ENCODE measurements at regions not wholly inside any gene's neighbourhood (a gene's known extent, or its start where the extent isn't known, plus 50 kb on each side); places are given as distances from the start of the nearest gene placed in this dataset.

- no peak overlapping the region for H3K9ac ChIP-seq (ENCODE audit: insufficient read depth, low read length)
- no peak overlapping the region for H3K4me3 ChIP-seq (replicated peaks in 1 of 4; ENCODE audit: control extremely low read depth in 1 of 4, insufficient read depth in 1 of 4, low read depth in 3 of 4, low read length in 4 of 4)
- H4K20me1 ChIP-seq (ENCODE audit: control insufficient read depth, extremely low read depth, insufficient read depth, low read length), result no peaks in the 10 kb centered on the region
- no peak overlapping the region for H2AFZ ChIP-seq (ENCODE audit: low read length)
- no peaks in the 10 kb centered on the region for H3K36me3 ChIP-seq (ENCODE audit: control insufficient read depth, insufficient read depth, low read length)
- DNase-seq (ENCODE audit: low read depth in 2 of 2), result no peak
- no peaks in the 10 kb centered on the region for H3K79me2 ChIP-seq (ENCODE audit: control insufficient read depth, insufficient read depth, low read length)
- H3K27ac ChIP-seq (ENCODE audit: insufficient read depth, low read length), result no peak overlapping the region
- H3K4me1 ChIP-seq (ENCODE audit: control insufficient read depth, extremely low read depth, insufficient read depth, low read length), result no peaks in the 10 kb centered on the region
- TF ChIP-seq EZH2 (IDR thresholded peaks at IDR 0.05; ENCODE audit: low read length, missing control alignments), result no peak
- no peak for TF ChIP-seq CTCF (conservative IDR thresholded peaks at IDR 0.05 in 1 of 2, IDR thresholded peaks at IDR 0.05 in 1 of 2; ENCODE audit: low read depth in 1 of 2, low read length in 2 of 2)
- H3K4me2 ChIP-seq (ENCODE audit: extremely low read depth, insufficient read depth, low read length), result no peak overlapping the region
- H3K27me3 ChIP-seq (ENCODE audit: control insufficient read depth, insufficient read depth, low read length), result no peaks in the 10 kb centered on the region
- no peaks in the 10 kb centered on the region for H3K9me3 ChIP-seq (ENCODE audit: control insufficient read depth, insufficient read depth, low read depth, low read length)
These were observed 379.7 kb upstream of the EPHA6 start for GRCh38 chr3:96434651-96435050.

- no peak overlapping the region for H3K9ac ChIP-seq (ENCODE audit: insufficient read depth, low read length)
- H3K4me1 ChIP-seq (ENCODE audit: control insufficient read depth, extremely low read depth, insufficient read depth, low read length), result no peaks in the 10 kb centered on the region
- no peak overlapping the region for H3K4me3 ChIP-seq (replicated peaks in 1 of 4; ENCODE audit: control extremely low read depth in 1 of 4, insufficient read depth in 1 of 4, low read depth in 3 of 4, low read length in 4 of 4)
- no peaks in the 10 kb centered on the region for H4K20me1 ChIP-seq (ENCODE audit: control insufficient read depth, extremely low read depth, insufficient read depth, low read length)
- DNase-seq (ENCODE audit: low read depth in 2 of 2), result no peak
- H3K79me2 ChIP-seq (ENCODE audit: control insufficient read depth, insufficient read depth, low read length), result no peaks in the 10 kb centered on the region
- no peaks in the 10 kb centered on the region for H3K9me3 ChIP-seq (ENCODE audit: control insufficient read depth, insufficient read depth, low read depth, low read length)
- no peak overlapping the region for H3K27ac ChIP-seq (ENCODE audit: insufficient read depth, low read length)
- no peaks in the 10 kb centered on the region for H3K36me3 ChIP-seq (ENCODE audit: control insufficient read depth, insufficient read depth, low read length)
- no peak overlapping the region for H3K4me2 ChIP-seq (ENCODE audit: extremely low read depth, insufficient read depth, low read length)
- TF ChIP-seq CTCF (conservative IDR thresholded peaks at IDR 0.05 in 1 of 2, IDR thresholded peaks at IDR 0.05 in 1 of 2; ENCODE audit: low read depth in 1 of 2, low read length in 2 of 2) (no peak), EZH2 (IDR thresholded peaks at IDR 0.05; ENCODE audit: low read length, missing control alignments) (no peak)
- H2AFZ ChIP-seq (ENCODE audit: low read length), result no peak overlapping the region
- no peaks in the 10 kb centered on the region for H3K27me3 ChIP-seq (ENCODE audit: control insufficient read depth, insufficient read depth, low read length)
These were observed 365.0 kb upstream of the EPHA6 start for GRCh38 chr3:96449346-96449745.

- no peak for TF ChIP-seq CTCF (conservative IDR thresholded peaks at IDR 0.05 in 1 of 2, IDR thresholded peaks at IDR 0.05 in 1 of 2; ENCODE audit: low read depth in 1 of 2, low read length in 2 of 2)
- no peak for TF ChIP-seq EZH2 (IDR thresholded peaks at IDR 0.05; ENCODE audit: low read length, missing control alignments)
- Histone ChIP-seq H2AFZ (ENCODE audit: low read length) (no peak overlapping the region), H3K4me2 (ENCODE audit: extremely low read depth, insufficient read depth, low read length) (no peak overlapping the region), H3K79me2 (ENCODE audit: control insufficient read depth, insufficient read depth, low read length) (no peaks in the 10 kb centered on the region), H3K27ac (ENCODE audit: insufficient read depth, low read length) (no peak overlapping the region), H3K9ac (ENCODE audit: insufficient read depth, low read length) (no peak overlapping the region), H4K20me1 (ENCODE audit: control insufficient read depth, extremely low read depth, insufficient read depth, low read length) (no peaks in the 10 kb centered on the region), H3K27me3 (ENCODE audit: control insufficient read depth, insufficient read depth, low read length) (no peaks in the 10 kb centered on the region), H3K36me3 (ENCODE audit: control insufficient read depth, insufficient read depth, low read length) (no peaks in the 10 kb centered on the region), H3K4me1 (ENCODE audit: control insufficient read depth, extremely low read depth, insufficient read depth, low read length) (no peaks in the 10 kb centered on the region), H3K9me3 (ENCODE audit: control insufficient read depth, insufficient read depth, low read depth, low read length) (no peaks in the 10 kb centered on the region), H3K4me3 (replicated peaks in 1 of 4; ENCODE audit: control extremely low read depth in 1 of 4, insufficient read depth in 1 of 4, low read depth in 3 of 4, low read length in 4 of 4) (no peak overlapping the region)
- no peak for DNase-seq (ENCODE audit: low read depth in 2 of 2)
These were observed 364.6 kb upstream of the EPHA6 start for GRCh38 chr3:96449803-96450202.
